B cell (primary cell): ENCODE measurements at regions not wholly inside any gene's neighbourhood (a gene's known extent, or its start where the extent isn't known, plus 50 kb on each side); places are given as distances from the start of the nearest gene placed in this dataset.

Experiments
- CTCF ChIP-seq: fragments of 200-600 bp; IDR thresholded peaks from one replicate; pipeline ENCODE4 v1.8.0; 2022; ENCODE audit warnings: antibody characterized with exemption, mild to moderate bottlenecking
- EZH2 ChIP-seq: IDR thresholded peaks from 2 replicates; pipeline ENCODE4 v1.6.1; 2012; ENCODE audit warnings: borderline replicate concordance, low read depth, mild to moderate bottlenecking, moderate library complexity, low read length; ENCODE audit not compliant: insufficient read depth, poor library complexity, severe bottlenecking

GRCh38 chr10:129375912-129376311, 91.1 kb upstream of the MGMT start:
- no peak for TF ChIP-seq CTCF
- TF ChIP-seq EZH2: no peak
